OCI-LY1 (cell line): ENCODE measurements at regions not wholly inside any gene's neighbourhood (a gene's known extent, or its start where the extent isn't known, plus 50 kb on each side); places are given as distances from the start of the nearest gene placed in this dataset.

Source experiments
- EZH2 ChIP-seq: fragments of 200-600 bp; sonication (generic), shearing (Covaris generic); IDR thresholded peaks from 2 replicates; pipeline ENCODE4 v1.8.0; 2017; ENCODE audit warnings: borderline replicate concordance, mixed run types, mild to moderate bottlenecking, antibody characterized with exemption, low read length, moderate library complexity, mixed read lengths
- TF ChIP-seq, protein P1 (sequence below): fragments of 200-600 bp; sonication (generic), shearing (Covaris generic); IDR thresholded peaks from 2 replicates; pipeline ENCODE4 v1.5.1; 2017; ENCODE audit warnings: mild to moderate bottlenecking, antibody characterized with exemption, low read length, moderate library complexity, mixed read lengths

DNA sequence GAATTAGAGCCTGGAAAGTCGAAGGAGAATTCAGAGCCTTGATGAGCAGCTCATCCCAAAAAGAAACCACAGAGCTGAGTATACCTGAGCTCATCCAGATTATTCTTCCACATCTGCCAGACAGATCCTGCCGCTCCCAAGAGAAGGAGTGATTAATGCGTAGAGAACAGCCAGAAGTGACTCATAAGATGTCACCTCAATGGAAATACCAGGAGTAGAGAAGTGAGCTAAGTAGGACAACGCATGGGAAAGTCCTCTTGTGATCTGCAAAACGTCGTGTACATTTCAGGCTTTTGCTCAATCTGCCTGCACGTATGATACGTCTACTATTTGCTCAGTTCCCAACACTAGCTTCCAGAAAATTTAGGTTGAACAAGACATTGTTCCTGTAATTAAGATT lies 230.5 kb upstream of the AUTS2 start:
- TF ChIP-seq, protein P1, sequence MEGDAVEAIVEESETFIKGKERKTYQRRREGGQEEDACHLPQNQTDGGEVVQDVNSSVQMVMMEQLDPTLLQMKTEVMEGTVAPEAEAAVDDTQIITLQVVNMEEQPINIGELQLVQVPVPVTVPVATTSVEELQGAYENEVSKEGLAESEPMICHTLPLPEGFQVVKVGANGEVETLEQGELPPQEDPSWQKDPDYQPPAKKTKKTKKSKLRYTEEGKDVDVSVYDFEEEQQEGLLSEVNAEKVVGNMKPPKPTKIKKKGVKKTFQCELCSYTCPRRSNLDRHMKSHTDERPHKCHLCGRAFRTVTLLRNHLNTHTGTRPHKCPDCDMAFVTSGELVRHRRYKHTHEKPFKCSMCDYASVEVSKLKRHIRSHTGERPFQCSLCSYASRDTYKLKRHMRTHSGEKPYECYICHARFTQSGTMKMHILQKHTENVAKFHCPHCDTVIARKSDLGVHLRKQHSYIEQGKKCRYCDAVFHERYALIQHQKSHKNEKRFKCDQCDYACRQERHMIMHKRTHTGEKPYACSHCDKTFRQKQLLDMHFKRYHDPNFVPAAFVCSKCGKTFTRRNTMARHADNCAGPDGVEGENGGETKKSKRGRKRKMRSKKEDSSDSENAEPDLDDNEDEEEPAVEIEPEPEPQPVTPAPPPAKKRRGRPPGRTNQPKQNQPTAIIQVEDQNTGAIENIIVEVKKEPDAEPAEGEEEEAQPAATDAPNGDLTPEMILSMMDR: no peak
- no peak for TF ChIP-seq EZH2
